DMS79 treated with DMSO at 0.1 percent for 48 hours (cell line): ENCODE measurements at regions not wholly inside any gene's neighbourhood (a gene's known extent, or its start where the extent isn't known, plus 50 kb on each side); places are given as distances from the start of the nearest gene placed in this dataset.
"Not testable (repeated sequence)": the region's sequence is repeated elsewhere in the genome, so short reads cannot be mapped to it uniquely, and the experiment has no call there.

ENCODE experiments used
- DNase-seq: peaks from one replicate; lab custom pipeline; 2025; lab: John Stamatoyannopoulos, UW

GRCh38 chr7:145464287-145464686 is 628.4 kb upstream of the TPK1 start:
- no peak for DNase-seq

DNA sequence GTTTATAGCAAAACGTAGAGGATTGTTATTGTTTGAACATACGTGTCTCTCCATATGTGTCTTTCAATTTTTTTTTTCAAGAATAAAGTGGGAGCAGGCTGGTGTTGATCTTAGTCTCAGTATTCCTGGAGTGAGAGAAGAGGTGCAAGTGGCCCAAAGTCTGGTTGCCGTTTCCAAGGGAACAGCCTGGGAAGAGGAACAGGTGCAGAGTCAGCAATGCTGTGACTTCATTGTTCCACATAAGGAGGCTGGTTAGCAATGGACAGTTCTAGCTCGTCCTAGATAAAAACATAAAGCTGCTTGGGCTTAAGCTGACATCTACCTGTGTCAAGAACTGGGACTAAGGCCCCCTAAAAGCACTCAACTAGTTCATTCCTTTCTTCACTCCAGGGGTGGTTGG is 626.6 kb upstream of the TPK1 start:
- DNase-seq = no peak

DNA sequence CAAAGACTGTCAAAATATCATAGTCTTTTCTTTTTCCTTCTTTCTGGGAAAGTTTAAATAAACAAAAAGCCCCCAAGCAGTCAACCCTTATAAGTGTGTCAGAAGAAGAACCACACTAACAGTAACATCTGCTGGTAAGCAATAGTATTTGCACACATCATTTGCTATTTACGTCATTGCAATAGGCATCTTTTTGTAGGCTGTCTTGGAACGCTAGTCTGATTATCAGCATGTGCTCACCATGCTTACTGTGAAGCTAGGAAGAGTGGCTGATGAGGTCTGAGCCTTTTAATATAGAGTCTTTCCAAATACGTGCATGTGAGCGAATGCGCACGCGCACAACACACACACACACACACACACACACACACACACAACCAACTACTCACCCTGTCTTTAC is 599.0 kb upstream of the TPK1 start:
- DNase-seq = no peak

- DNase-seq = no peak
Observed at GRCh38 chr7:145431834-145432233, 596.0 kb upstream of the TPK1 start.

- not testable (repeated sequence) for DNase-seq
Observed at GRCh38 chr7:145418481-145418880, 582.6 kb upstream of the TPK1 start.

- no peak for DNase-seq
Observed at GRCh38 chr7:145411066-145411465, 575.2 kb upstream of the TPK1 start.

DNA sequence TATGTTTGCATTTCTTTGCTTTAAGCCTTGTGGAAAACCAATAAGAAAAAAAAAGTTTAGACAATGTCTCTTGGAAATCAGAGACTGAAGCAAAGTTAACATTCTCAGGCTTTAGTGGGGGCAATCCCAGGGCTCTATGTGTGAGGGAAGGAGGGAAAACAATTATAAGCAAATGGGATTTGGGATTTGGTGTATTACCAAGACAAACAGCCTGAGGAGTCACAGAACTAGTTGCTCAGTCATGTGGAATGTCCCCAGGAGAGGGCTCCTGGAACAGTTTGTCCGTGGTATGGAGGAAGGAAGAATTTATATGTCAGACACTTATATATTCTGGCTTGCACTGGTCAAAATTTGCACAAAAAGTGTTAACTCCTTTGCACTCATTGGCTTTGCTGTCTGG is 562.9 kb upstream of the TPK1 start:
- no peak for DNase-seq

DNA sequence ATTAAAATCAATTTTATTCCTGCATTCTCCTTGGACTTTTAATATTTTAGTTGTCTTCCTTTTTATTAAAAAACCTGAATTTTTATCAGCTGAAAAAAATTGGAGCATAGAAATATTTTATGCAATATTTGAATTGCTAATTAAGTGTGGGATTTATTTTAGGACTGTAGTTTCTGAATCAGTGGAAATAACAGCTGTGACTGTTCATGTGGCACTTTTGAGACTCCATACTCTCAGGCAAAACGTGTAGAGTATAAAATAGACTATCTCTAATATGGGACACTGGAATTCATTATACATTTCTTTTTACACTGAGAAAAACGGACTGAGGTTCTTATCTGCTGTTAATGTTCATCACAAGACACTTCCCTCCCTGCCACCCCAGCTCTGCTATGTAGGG is 558.3 kb upstream of the TPK1 start:
- no peak for DNase-seq

DNA sequence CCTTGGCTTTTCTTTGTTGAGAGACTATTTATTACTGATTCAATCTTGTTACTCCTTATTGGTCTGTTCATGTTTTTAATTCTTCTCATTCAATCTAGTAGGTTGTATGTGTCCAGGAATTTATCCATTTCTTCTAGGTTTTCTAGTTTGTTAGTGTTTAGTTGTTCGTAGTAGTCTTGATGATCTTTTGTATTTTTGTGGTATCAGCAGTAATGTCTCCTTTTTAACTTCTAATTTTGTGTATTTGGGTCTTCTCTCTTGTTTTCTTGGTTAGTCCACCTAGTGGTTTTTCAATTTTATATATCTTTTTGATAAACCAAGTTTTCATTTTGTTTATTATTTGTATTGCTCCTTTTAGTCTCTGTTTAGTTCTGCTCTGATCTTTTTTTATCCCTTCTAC is 546.9 kb upstream of the TPK1 start:
- DNase-seq = no peak

- no peak for DNase-seq
Observed at GRCh38 chr7:145378197-145378596, 542.3 kb upstream of the TPK1 start.

DNA sequence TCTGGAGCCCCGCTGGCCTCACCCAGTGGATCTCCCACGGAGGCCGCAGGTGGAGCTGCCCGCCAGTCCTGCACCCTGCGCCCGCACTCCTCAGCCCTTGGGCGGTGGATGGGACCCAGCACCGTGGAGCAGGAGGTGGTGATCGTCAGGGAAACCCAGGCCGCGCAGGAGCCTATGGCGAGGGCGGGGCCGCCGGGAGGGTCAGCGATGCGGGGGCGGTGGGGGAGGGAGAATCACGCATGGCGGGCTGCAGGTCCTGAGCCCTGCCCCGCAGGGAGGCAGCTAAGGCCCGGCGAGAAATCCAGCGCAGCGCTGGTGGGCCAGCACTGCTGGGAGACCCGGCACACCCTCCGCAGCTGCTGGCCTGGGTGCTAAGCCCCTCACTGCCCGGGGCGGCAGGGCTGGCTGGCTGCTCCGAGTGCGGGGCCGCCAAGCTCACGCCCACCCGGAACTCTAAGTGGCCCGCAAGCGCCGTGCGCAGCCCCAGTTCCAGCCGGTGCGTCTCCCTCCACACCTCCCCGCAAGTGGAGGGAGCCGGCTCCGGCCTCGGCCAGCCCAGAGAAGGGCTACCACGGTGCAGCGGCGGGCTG is 524.8 kb upstream of the TPK1 start:
- no peak for DNase-seq

- DNase-seq = no peak
Observed at GRCh38 chr7:145350334-145350733, 514.5 kb upstream of the TPK1 start.

GRCh38 chr7:145349452-145349851 is 513.6 kb upstream of the TPK1 start:
- DNase-seq = not testable (repeated sequence)

DNA sequence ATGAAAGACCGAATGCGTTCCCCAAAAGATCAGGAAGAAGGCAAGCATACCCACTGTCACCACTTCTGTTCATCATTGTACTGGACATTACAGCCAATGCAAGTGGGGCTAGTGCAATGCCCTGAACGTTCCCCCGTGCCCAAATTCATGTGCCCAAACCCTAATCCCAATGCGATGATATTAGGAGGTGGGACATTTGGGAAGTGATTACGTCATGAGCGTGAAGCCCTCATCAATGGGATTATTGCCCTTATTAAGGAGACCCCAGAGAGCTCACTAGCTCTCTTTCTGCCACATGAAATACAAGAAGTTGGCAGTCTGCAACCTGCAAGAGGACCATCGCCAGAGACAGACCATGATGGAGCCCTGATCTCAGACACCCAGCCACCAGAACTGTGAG is 511.4 kb upstream of the TPK1 start:
- DNase-seq = no peak

DNA sequence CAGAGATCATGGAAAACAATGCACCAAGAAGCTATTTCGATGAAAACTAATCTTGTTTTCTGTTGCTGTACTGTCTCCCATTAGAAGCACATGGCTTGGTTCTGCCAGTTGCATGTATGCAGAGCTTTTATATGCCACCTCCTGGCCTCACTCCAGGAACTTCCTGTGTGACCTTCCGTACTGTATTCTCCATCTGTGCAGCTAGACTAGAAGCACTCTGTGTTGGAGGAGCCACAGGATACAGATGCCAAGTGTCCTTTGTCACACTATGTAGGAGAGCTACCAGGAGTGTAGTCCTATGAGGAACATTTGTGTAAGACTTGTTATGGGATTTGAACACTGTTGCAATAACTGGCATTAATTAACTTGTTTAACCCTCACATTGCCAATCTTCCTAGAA is 503.5 kb upstream of the TPK1 start:
- DNase-seq = no peak

DNA sequence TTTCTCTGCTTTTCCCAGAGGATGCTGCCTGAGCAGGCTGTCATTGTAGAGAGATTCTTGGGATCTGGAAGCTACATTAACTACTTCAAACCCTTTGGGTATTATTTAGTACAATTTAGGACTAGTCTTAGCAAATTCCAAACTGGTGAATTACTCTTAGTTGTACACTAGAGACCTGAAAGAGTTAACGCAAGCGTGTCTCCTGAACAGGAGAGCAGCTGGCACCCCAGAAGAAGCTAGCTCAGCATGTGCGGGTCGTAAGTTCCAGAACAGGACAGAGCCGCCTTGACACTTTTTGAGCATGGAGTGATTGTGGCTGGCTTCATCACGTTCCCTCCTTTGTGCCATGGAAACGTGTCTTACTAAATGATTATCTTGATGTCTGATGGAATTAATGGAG is 495.7 kb upstream of the TPK1 start:
- no peak for DNase-seq

DNA sequence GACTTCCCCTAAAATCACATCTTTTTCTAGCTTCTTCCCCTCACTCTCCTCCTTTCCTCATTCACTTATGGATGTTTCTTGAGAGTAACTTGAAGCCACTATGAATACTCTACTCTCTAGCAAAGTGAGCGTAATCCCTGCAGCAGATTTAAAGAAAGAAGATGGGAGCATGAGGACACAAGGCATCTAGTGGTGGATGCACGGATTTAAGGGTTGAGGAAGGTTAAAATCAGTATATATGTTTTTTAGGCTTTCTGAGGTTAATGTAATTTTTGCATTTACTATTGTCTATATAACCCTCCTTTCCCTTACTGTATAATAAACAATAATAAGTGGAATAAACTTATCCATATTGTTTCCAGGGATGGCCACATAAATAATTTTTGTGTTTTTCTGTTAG is 495.2 kb upstream of the TPK1 start:
- no peak for DNase-seq

- no peak for DNase-seq
Observed at GRCh38 chr7:145327646-145328045, 491.8 kb upstream of the TPK1 start.

- no peak for DNase-seq
Observed at GRCh38 chr7:145324081-145324480, 488.2 kb upstream of the TPK1 start.

DNA sequence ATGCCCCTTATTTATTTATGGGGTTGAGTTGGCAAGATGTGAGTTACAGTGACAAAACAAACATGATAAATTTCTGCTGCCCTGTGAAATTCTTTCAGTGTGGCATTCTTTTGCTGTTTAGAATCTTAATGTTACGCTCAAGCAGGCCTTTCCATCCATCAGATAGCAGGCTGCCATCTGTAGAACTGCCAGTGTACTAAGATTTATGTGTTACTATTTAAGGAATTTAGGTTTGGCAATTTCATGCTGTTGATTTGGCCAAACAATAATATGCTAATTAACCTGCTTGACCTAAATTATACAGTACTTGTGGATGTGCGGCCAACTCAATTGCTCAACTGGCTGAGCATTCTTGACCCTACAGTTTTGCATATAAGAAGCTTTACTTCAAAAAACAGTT is 477.7 kb upstream of the TPK1 start:
- no peak for DNase-seq

DNA sequence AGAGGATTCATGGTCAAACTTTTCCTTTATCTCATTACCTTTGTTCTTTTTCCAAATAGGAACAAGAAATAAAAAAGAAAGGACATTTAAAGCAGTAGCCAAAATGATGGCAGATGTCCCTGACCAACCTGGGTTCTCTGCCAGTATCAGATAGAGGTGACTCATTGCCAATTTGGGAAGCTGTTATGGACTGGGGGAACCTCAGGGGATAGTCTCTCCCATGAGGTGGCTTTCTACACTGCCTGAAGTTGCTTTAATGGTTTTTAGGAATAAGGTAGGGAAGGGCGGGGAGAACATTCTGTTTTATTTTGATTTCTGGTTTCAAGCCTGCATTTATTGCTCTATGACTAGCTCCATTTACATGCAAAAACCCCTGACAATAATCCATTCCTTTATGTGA is 457.9 kb upstream of the TPK1 start:
- DNase-seq = no peak

- DNase-seq = no peak
Observed at GRCh38 chr7:145293228-145293701, 457.4 kb upstream of the TPK1 start.

DNA sequence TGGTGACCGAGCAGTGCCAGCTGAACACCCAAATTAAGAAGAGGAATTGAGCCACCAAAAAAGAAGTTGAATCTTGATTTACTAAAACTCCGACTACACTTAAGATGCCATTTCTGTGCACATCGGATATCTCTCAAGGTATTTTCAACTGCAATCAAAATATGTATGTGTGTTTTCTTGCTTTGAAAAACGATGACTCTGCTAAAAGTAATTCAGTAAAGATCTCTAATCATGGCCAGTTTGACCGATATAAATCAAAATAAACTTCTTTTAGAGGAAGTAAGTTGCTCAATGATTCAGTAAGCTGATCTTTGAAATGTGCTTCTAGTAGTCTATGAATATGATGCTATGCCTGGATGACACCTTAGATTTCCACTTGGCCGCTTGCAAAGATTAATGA is 453.5 kb upstream of the TPK1 start:
- DNase-seq = no peak

- no peak for DNase-seq
Observed at GRCh38 chr7:145276118-145276517, 440.3 kb upstream of the TPK1 start.
